ENCODE measurements at regions not wholly inside any gene's neighbourhood (a gene's known extent, or its start where the extent isn't known, plus 50 kb on each side); places are given as distances from the start of the nearest gene placed in this dataset.

DNA sequence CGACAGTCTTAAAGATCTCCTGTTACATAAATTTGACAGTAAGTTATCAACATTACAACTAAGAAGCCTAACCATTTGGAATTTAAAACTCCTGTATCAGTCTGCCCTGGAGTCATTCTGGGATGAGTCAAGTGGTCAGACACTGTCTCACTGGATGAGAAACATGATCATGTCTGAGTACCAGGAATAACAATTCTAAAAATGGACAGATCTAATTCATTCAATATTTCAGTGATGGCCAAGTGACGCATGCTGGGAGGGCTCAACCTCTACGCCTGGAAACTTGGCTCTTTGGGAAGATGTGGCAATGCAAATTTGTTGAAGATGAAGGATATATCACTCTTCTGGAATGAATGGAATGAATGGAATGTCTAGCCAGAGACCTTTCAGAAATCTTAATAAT is 1427.2 kb downstream of the STIM2 start:
- TF ChIP-seq CTCF (IDR thresholded peaks at IDR 0.05) (no peak), POLR2A (IDR thresholded peaks at IDR 0.05; ENCODE audit: low read depth) (no peak), EP300 (IDR thresholded peaks at IDR 0.05) (no peak), POLR2AphosphoS5 (IDR thresholded peaks at IDR 0.05) (no peak)

Data from esophagus muscularis mucosa (tissue), 4 donors.